HEK293 (cell line): ENCODE measurements at regions not wholly inside any gene's neighbourhood (a gene's known extent, or its start where the extent isn't known, plus 50 kb on each side); places are given as distances from the start of the nearest gene placed in this dataset.

Source experiments
- YY1 ChIP-seq: fragments of 450-650 bp; formaldehyde crosslinking; IDR thresholded peaks from 2 replicates; pipeline ENCODE4 v1.5.1; 2018; ENCODE audit warnings: missing biosample characterization, missing genetic modification characterization
- ZBTB20 ChIP-seq: fragments of 450-650 bp; formaldehyde crosslinking; IDR thresholded peaks from 2 replicates; pipeline ENCODE4 v1.5.1; 2016; ENCODE audit warnings: missing biosample characterization, missing genetic modification characterization
- ZBTB48 ChIP-seq: fragments of 450-650 bp; formaldehyde crosslinking; IDR thresholded peaks from 2 replicates; pipeline ENCODE4 v1.5.1; 2016; ENCODE audit warnings: missing biosample characterization, missing genetic modification characterization
- ZFP41 ChIP-seq: fragments of 450-650 bp; formaldehyde crosslinking; IDR thresholded peaks from 2 replicates; pipeline ENCODE4 v1.5.1; 2016; ENCODE audit warnings: missing biosample characterization, missing genetic modification characterization, borderline replicate concordance
- ZNF114 ChIP-seq: fragments of 450-650 bp; formaldehyde crosslinking; IDR thresholded peaks from 2 replicates; pipeline ENCODE4 v1.5.0; 2017; ENCODE audit warnings: missing biosample characterization, missing genetic modification characterization
- ZNF211 ChIP-seq: fragments of 450-650 bp; formaldehyde crosslinking; IDR thresholded peaks from 2 replicates; pipeline ENCODE4 v1.5.1; 2016; ENCODE audit warnings: low read depth, missing biosample characterization, missing genetic modification characterization
- ZNF549 ChIP-seq: fragments of 450-650 bp; IDR thresholded peaks from 2 replicates; pipeline ENCODE4 v1.5.1; 2018; ENCODE audit warnings: missing biosample characterization, missing genetic modification characterization, mild to moderate bottlenecking, inconsistent platforms, moderate library complexity
- ZNF560 ChIP-seq: fragments of 450-650 bp; formaldehyde crosslinking; IDR thresholded peaks from 2 replicates; pipeline ENCODE4 v1.5.1; 2017; ENCODE audit warnings: missing biosample characterization, missing genetic modification characterization, borderline replicate concordance
- ZNF777 ChIP-seq: fragments of 450-650 bp; formaldehyde crosslinking; IDR thresholded peaks from 2 replicates; pipeline ENCODE4 v1.5.1; 2017; ENCODE audit warnings: missing biosample characterization, missing genetic modification characterization, borderline replicate concordance
- TF ChIP-seq, protein P1 (sequence below): fragments of 450-650 bp; formaldehyde crosslinking; IDR thresholded peaks from 2 replicates; pipeline ENCODE4 v1.5.1; 2016; ENCODE audit warnings: missing biosample characterization, missing genetic modification characterization
- TF ChIP-seq, protein P2 (sequence below): fragments of 450-650 bp; formaldehyde crosslinking; IDR thresholded peaks from 2 replicates; pipeline ENCODE4 v1.5.1; 2016; ENCODE audit warnings: missing biosample characterization, missing genetic modification characterization
- TF ChIP-seq, protein P3 (sequence below): sonication (generic); formaldehyde crosslinking; IDR thresholded peaks from 2 replicates; pipeline ENCODE4 v1.8.1; 2022; ENCODE audit warnings: mild to moderate bottlenecking, moderate library complexity, missing genetic modification reagents
- TF ChIP-seq, protein P4 (sequence below): fragments of 450-650 bp; formaldehyde crosslinking; optimal IDR thresholded peaks from 2 replicates; pipeline ENCODE3; 2016; ENCODE audit warnings: missing biosample characterization, mild to moderate bottlenecking, missing genetic modification characterization

DNA sequence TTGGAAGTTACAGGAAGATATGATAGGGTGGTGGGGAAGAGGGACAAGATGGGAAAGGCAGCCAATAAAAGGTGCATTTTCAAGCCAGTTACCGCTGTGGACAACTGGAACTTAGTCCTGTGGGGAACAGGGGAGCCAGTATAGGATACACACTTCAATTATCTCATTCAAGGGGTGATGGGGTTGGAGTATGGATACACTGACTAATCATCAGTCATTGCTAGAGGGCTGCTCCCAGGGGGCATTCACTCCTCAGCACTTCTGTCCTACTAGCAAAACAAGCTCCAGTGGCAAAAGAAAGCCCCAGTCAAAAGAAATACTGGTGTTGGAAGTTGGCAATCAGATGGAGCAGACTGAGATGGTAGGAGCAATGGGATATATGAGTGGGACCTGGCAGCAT lies 183.4 kb upstream of the GADL1 start:
- TF ChIP-seq, protein P1, sequence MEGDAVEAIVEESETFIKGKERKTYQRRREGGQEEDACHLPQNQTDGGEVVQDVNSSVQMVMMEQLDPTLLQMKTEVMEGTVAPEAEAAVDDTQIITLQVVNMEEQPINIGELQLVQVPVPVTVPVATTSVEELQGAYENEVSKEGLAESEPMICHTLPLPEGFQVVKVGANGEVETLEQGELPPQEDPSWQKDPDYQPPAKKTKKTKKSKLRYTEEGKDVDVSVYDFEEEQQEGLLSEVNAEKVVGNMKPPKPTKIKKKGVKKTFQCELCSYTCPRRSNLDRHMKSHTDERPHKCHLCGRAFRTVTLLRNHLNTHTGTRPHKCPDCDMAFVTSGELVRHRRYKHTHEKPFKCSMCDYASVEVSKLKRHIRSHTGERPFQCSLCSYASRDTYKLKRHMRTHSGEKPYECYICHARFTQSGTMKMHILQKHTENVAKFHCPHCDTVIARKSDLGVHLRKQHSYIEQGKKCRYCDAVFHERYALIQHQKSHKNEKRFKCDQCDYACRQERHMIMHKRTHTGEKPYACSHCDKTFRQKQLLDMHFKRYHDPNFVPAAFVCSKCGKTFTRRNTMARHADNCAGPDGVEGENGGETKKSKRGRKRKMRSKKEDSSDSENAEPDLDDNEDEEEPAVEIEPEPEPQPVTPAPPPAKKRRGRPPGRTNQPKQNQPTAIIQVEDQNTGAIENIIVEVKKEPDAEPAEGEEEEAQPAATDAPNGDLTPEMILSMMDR, result no peak
- TF ChIP-seq ZNF211 (tag by site-specific recombination) (no peak), ZNF560 (tag by site-specific recombination) (no peak), ZBTB20 (tag by site-specific recombination) (no peak), ZNF549 (no peak), ZBTB48 (tag by site-specific recombination) (no peak), YY1 (tag by site-specific recombination) (no peak), ZFP41 (tag by site-specific recombination) (no peak), ZNF777 (tag by site-specific recombination) (no peak), ZNF114 (tag by site-specific recombination) (no peak)
- TF ChIP-seq, protein P2, sequence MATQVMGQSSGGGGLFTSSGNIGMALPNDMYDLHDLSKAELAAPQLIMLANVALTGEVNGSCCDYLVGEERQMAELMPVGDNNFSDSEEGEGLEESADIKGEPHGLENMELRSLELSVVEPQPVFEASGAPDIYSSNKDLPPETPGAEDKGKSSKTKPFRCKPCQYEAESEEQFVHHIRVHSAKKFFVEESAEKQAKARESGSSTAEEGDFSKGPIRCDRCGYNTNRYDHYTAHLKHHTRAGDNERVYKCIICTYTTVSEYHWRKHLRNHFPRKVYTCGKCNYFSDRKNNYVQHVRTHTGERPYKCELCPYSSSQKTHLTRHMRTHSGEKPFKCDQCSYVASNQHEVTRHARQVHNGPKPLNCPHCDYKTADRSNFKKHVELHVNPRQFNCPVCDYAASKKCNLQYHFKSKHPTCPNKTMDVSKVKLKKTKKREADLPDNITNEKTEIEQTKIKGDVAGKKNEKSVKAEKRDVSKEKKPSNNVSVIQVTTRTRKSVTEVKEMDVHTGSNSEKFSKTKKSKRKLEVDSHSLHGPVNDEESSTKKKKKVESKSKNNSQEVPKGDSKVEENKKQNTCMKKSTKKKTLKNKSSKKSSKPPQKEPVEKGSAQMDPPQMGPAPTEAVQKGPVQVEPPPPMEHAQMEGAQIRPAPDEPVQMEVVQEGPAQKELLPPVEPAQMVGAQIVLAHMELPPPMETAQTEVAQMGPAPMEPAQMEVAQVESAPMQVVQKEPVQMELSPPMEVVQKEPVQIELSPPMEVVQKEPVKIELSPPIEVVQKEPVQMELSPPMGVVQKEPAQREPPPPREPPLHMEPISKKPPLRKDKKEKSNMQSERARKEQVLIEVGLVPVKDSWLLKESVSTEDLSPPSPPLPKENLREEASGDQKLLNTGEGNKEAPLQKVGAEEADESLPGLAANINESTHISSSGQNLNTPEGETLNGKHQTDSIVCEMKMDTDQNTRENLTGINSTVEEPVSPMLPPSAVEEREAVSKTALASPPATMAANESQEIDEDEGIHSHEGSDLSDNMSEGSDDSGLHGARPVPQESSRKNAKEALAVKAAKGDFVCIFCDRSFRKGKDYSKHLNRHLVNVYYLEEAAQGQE (tag by site-specific recombination), result no peak
- TF ChIP-seq, protein P3, sequence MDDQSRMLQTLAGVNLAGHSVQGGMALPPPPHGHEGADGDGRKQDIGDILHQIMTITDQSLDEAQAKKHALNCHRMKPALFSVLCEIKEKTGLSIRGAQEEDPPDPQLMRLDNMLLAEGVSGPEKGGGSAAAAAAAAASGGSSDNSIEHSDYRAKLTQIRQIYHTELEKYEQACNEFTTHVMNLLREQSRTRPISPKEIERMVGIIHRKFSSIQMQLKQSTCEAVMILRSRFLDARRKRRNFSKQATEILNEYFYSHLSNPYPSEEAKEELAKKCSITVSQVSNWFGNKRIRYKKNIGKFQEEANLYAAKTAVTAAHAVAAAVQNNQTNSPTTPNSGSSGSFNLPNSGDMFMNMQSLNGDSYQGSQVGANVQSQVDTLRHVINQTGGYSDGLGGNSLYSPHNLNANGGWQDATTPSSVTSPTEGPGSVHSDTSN (CRISPR knock-in tag), result no peak
- TF ChIP-seq, protein P4, sequence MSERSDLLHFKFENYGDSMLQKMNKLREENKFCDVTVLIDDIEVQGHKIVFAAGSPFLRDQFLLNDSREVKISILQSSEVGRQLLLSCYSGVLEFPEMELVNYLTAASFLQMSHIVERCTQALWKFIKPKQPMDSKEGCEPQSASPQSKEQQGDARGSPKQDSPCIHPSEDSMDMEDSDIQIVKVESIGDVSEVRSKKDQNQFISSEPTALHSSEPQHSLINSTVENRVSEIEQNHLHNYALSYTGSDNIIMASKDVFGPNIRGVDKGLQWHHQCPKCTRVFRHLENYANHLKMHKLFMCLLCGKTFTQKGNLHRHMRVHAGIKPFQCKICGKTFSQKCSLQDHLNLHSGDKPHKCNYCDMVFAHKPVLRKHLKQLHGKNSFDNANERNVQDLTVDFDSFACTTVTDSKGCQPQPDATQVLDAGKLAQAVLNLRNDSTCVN (tag by site-specific recombination), result no peak
